Endothelial cell of umbilical vein (primary cell): ENCODE measurements at regions not wholly inside any gene's neighbourhood (a gene's known extent, or its start where the extent isn't known, plus 50 kb on each side); places are given as distances from the start of the nearest gene placed in this dataset.

ENCODE experiments used
- BruUV-seq: library from RNA; stranded (reverse); fragments of 400-500 nt; replicated peaks from 2 replicates; lab custom pipeline; 2021; lab: Mats Ljungman, UMichigan
- CTCF ChIA-PET: fragments of 300-600, 350-600 bp; sonication (Branson Sonifier 250); formaldehyde crosslinking; loops from one replicate; lab custom pipeline; 2021; ENCODE audit warnings: antibody characterized with exemption, inconsistent platforms; lab: Charles Lee
- POLR2A ChIA-PET: fragments of 300-600, 350-600 bp; sonication (Branson Sonifier 250); formaldehyde crosslinking; loops from one replicate; lab custom pipeline; 2021; ENCODE audit warnings: antibody characterized with exemption, inconsistent platforms; lab: Charles Lee
- DNase-seq: peaks from one replicate; pipeline ENCODE4 v3.0.0-alpha.2; 2011; ENCODE audit warnings: low read depth, low spot score
- FAIRE-seq: peaks from 2 replicates; lab custom pipeline; 2011; peaks lifted over from hg19 to GRCh38; lab: Jason Lieb, UNC
- H2AFZ ChIP-seq: 2 replicates; pipeline ENCODE4 v1.6.0; 2012; ENCODE audit warnings: low read depth, low read length, control low read depth, inconsistent platforms
- H3K27ac ChIP-seq: 2 replicates; pipeline ENCODE4 v1.5.1; 2011; ENCODE audit warnings: low read depth, mild to moderate bottlenecking, control low read depth, low read length, moderate library complexity; ENCODE audit not compliant: insufficient read depth
- H3K27me3 ChIP-seq, 2 experiments: 2 replicates each; pipeline versions ENCODE4 v1.6.0 to v1.6.1; 2011; ENCODE audit warnings: low read length in 2 of 2, mixed read lengths in 1 of 2; ENCODE audit not compliant: control insufficient read depth in 2 of 2, insufficient read depth in 2 of 2
- H3K36me3 ChIP-seq, 2 experiments: 2 replicates in 1 of 2; 3 replicates in 1 of 2; pipeline ENCODE4 v1.5.1; 2011; ENCODE audit warnings: low read length in 2 of 2, mild to moderate bottlenecking in 1 of 2, moderate library complexity in 1 of 2; ENCODE audit not compliant: control insufficient read depth in 2 of 2, insufficient read depth in 2 of 2; ENCODE audit errors: extremely low read depth in 1 of 2
- H3K4me1 ChIP-seq: 3 replicates; pipeline ENCODE4 v1.5.1; 2011; ENCODE audit warnings: mild to moderate bottlenecking, low read length; ENCODE audit not compliant: control insufficient read depth, insufficient read depth; ENCODE audit errors: extremely low read depth
- H3K4me2 ChIP-seq: 2 replicates; pipeline ENCODE4 v1.6.1; 2011; ENCODE audit warnings: low read length, control low read depth, mixed read lengths; ENCODE audit not compliant: insufficient read depth
- H3K4me3 ChIP-seq, 3 experiments: fragments of 200-600 bp in 1 of 3; sonication (generic), shearing (Covaris generic) in 1 of 3; replicated peaks in 1 of 3; 2 replicates each; pipeline ENCODE4 v1.5.1; 2011 to 2016; ENCODE audit warnings: control low read depth in 3 of 3, low read length in 3 of 3, mild to moderate bottlenecking in 2 of 3, inconsistent platforms in 1 of 3, low read depth in 1 of 3, moderate library complexity in 1 of 3; ENCODE audit not compliant: insufficient read depth in 1 of 3
- H3K79me2 ChIP-seq: 2 replicates; pipeline ENCODE4 v1.6.0; 2012; ENCODE audit warnings: low read length, inconsistent platforms; ENCODE audit not compliant: control insufficient read depth, insufficient read depth
- H3K9ac ChIP-seq: replicated peaks from 2 replicates; pipeline ENCODE3; 2011; ENCODE audit warnings: low read length, control low read depth; ENCODE audit not compliant: insufficient read depth; ENCODE audit errors: extremely low read depth
- H3K9me1 ChIP-seq: replicated peaks from 3 replicates; pipeline ENCODE4 v1.6.0; 2011; ENCODE audit warnings: mild to moderate bottlenecking, low read length; ENCODE audit not compliant: control insufficient read depth, insufficient read depth; ENCODE audit errors: extremely low read depth
- H3K9me3 ChIP-seq: replicated peaks from 2 replicates; pipeline ENCODE4 v1.5.1; 2012; ENCODE audit warnings: low read length, inconsistent platforms; ENCODE audit not compliant: control insufficient read depth, insufficient read depth
- H4K20me1 ChIP-seq: replicated peaks from 2 replicates; pipeline ENCODE3; 2011; ENCODE audit warnings: mild to moderate bottlenecking, low read length; ENCODE audit not compliant: control insufficient read depth, insufficient read depth; ENCODE audit errors: extremely low read depth
- EZH2 ChIP-seq: IDR thresholded peaks from 2 replicates; pipeline ENCODE4 v1.6.1; 2012; ENCODE audit warnings: borderline replicate concordance, low read depth, mild to moderate bottlenecking, moderate library complexity, low read length, inconsistent platforms; ENCODE audit not compliant: severe bottlenecking
- FOS ChIP-seq: IDR thresholded peaks from 2 replicates; pipeline ENCODE4 v1.6.1; 2011; ENCODE audit warnings: mild to moderate bottlenecking, low read length, moderate library complexity, borderline replicate concordance; ENCODE audit not compliant: insufficient read depth
- GATA2 ChIP-seq: IDR thresholded peaks from 2 replicates; pipeline ENCODE4 v1.7.0; 2011; ENCODE audit warnings: low read depth, mild to moderate bottlenecking, moderate library complexity, mixed read lengths, low read length; ENCODE audit not compliant: insufficient read length, insufficient read depth
- POLR2A ChIP-seq: IDR thresholded peaks from 2 replicates; pipeline ENCODE4 v1.6.1; 2012; ENCODE audit warnings: low read depth, mild to moderate bottlenecking, control low read depth, low read length
- POLR2AphosphoS5 ChIP-seq: IDR thresholded peaks from 2 replicates; pipeline ENCODE4 v1.6.1; 2012; ENCODE audit warnings: low read depth, mild to moderate bottlenecking, control low read depth, low read length, moderate library complexity; ENCODE audit not compliant: insufficient read depth
- dilution Hi-C: fragments of 300-500 bp; cut with MboI; formaldehyde crosslinking; loops from one replicate; pipeline ENCODE4 v1.15.0; 2019; ENCODE audit warnings: low sequenced_read_pairs; ENCODE audit not compliant: extremely low pct_ligation_motif_present
- intact Hi-C: fragments of 100-400 bp; cut with micrococcal nuclease; formaldehyde crosslinking; loops from one replicate; pipeline ENCODE4 v1.10.0; 2022
- TF ChIP-seq, protein P1 (sequence below), 2 donors: IDR thresholded peaks; 1 replicate in 1 of 2; 2 replicates in 1 of 2; pipeline ENCODE4 v1.5.1; 2011; ENCODE audit warnings: low read length in 2 of 2, mild to moderate bottlenecking in 2 of 2, moderate library complexity in 2 of 2, control low read depth in 1 of 2, inconsistent platforms in 1 of 2, low read depth in 1 of 2; ENCODE audit not compliant: insufficient read depth in 1 of 2; ENCODE audit errors: extremely low read depth in 1 of 2
- TF ChIP-seq, protein P2 (sequence below): IDR thresholded peaks from 2 replicates; pipeline ENCODE4 v1.6.1; 2011; ENCODE audit not compliant: insufficient read depth, insufficient read length

DNA sequence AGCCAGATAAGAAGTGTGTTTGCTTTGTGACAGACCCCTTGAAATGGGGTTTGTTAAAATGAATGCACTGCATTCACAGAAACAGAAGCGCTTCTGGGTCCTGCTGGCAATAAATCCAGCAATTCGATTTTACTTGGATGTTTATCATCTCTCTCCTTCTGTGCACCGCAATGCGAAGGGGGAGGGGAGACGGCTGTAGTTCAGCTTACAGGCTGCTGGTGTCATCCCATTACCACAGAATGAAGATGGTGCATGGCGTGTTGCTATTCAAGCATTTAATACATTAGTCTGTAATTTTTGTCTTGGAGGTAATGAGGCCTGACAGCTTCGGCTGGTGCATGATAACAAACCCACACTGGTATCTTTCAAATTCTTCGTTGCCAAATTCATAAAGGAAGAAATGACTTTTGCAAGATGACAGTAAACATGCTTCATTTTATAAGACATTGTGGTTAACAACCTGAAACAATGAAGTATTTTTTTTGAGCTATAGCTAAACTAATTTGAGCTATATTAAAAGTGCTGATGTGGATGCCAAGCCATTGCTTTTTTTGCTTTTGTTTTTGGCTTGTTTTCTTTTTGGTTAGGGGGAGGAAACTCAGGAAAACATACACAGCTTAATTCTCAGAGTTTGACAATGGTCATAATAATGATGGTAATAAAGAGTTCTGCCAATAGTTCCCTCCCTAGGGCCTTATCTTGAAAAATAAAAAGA is 418.3 kb downstream of the OTOL1 start:
- Histone ChIP-seq H3K27me3 (no peaks in the 10 kb centered on the region), H3K27ac (no peak overlapping the region), H3K36me3 (no peaks in the 10 kb centered on the region), H4K20me1 (no peaks in the 10 kb centered on the region), H3K4me2 (no peak overlapping the region), H3K9ac (no peak overlapping the region), H2AFZ (no peak overlapping the region), H3K4me3 (no peak overlapping the region), H3K9me3 (no peaks in the 10 kb centered on the region), H3K9me1 (no peaks in the 10 kb centered on the region), H3K79me2 (no peaks in the 10 kb centered on the region), H3K4me1 (no peaks in the 10 kb centered on the region)
- dilution Hi-C loops, result no loop called here
- FAIRE-seq (no peak), DNase-seq (no peak)
- ChIA-PET CTCF (no interaction called here), POLR2A (no interaction called here)
- no TSS peak for BruUV-seq
- intact Hi-C loops, result loop anchor here (2.0 kb wide), 2 partner anchors 24 to 60 kb away; no protein-coding TSS in a partner anchor
- TF ChIP-seq, protein P1, sequence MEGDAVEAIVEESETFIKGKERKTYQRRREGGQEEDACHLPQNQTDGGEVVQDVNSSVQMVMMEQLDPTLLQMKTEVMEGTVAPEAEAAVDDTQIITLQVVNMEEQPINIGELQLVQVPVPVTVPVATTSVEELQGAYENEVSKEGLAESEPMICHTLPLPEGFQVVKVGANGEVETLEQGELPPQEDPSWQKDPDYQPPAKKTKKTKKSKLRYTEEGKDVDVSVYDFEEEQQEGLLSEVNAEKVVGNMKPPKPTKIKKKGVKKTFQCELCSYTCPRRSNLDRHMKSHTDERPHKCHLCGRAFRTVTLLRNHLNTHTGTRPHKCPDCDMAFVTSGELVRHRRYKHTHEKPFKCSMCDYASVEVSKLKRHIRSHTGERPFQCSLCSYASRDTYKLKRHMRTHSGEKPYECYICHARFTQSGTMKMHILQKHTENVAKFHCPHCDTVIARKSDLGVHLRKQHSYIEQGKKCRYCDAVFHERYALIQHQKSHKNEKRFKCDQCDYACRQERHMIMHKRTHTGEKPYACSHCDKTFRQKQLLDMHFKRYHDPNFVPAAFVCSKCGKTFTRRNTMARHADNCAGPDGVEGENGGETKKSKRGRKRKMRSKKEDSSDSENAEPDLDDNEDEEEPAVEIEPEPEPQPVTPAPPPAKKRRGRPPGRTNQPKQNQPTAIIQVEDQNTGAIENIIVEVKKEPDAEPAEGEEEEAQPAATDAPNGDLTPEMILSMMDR (IDR thresholded peaks at IDR 0.05; ENCODE audit: extremely low read depth in 1 of 2, insufficient read depth in 1 of 2, low read depth in 1 of 2, low read length in 2 of 2), result no peak
- TF ChIP-seq POLR2AphosphoS5, result no peak
- no peak for TF ChIP-seq FOS
- TF ChIP-seq GATA2, result no peak
- no peak for TF ChIP-seq EZH2
- no peak for TF ChIP-seq POLR2A
- TF ChIP-seq, protein P2, sequence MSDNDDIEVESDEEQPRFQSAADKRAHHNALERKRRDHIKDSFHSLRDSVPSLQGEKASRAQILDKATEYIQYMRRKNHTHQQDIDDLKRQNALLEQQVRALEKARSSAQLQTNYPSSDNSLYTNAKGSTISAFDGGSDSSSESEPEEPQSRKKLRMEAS, result no peak
